H1 (cell line): ENCODE measurements at regions not wholly inside any gene's neighbourhood (a gene's known extent, or its start where the extent isn't known, plus 50 kb on each side); places are given as distances from the start of the nearest gene placed in this dataset.

Experiments used
- CTCF ChIA-PET: fragments of 300-600 bp; sonication (Branson Sonifier 250); formaldehyde crosslinking; loops from one replicate; lab custom pipeline; 2021; ENCODE audit not compliant: partially characterized antibody; lab: Charles Lee
- POLR2A ChIA-PET: fragments of 300-600 bp; sonication (Branson Sonifier 250); formaldehyde crosslinking; loops from one replicate; lab custom pipeline; 2021; ENCODE audit warnings: inconsistent platforms; ENCODE audit not compliant: partially characterized antibody; lab: Charles Lee
- DNase-seq, 2 experiments: peaks; one replicate each; pipeline versions ENCODE4 v3.0.0 to v3.0.0-alpha.2; 2010 to 2022; ENCODE audit warnings: low spot score in 2 of 2, low read depth in 1 of 2, mixed read lengths in 1 of 2
- FAIRE-seq: peaks from 2 replicates; lab custom pipeline; 2011; peaks lifted over from hg19 to GRCh38; lab: Jason Lieb, UNC
- H2AFZ ChIP-seq: 2 replicates; pipeline ENCODE4 v1.8.1; 2012; ENCODE audit warnings: low read length, inconsistent platforms
- H2AK5ac ChIP-seq: 2 replicates; pipeline ENCODE4 v1.6.1; 2013; ENCODE audit warnings: low read depth, low read length
- H2BK120ac ChIP-seq: replicated peaks from 2 replicates; pipeline ENCODE3; 2013; ENCODE audit warnings: low read depth, low read length, inconsistent platforms
- H2BK12ac ChIP-seq: 2 replicates; pipeline ENCODE4 v1.6.1; 2013; ENCODE audit warnings: low read depth, low read length
- H2BK15ac ChIP-seq: 2 replicates; pipeline ENCODE4 v1.6.1; 2013; ENCODE audit warnings: low read length
- H2BK20ac ChIP-seq: 2 replicates; pipeline ENCODE4 v1.6.1; 2013; ENCODE audit warnings: low read length
- H2BK5ac ChIP-seq: 2 replicates; pipeline ENCODE4 v1.6.1; 2013; ENCODE audit warnings: low read depth, low read length
- H3K14ac ChIP-seq: 2 replicates; pipeline ENCODE4 v1.6.1; 2013; ENCODE audit warnings: inconsistent platforms; ENCODE audit not compliant: insufficient read length
- H3K18ac ChIP-seq: 2 replicates; pipeline ENCODE4 v1.6.1; 2013; ENCODE audit warnings: low read length; ENCODE audit errors: extremely low read depth
- H3K23ac ChIP-seq: 2 replicates; pipeline ENCODE4 v1.6.1; 2013; ENCODE audit warnings: inconsistent platforms; ENCODE audit not compliant: insufficient read length
- H3K23me2 ChIP-seq: 2 replicates; pipeline ENCODE4 v1.6.1; 2013; ENCODE audit warnings: low read depth, low read length
- H3K27ac ChIP-seq: 2 replicates; pipeline ENCODE4 v1.6.1; 2011; ENCODE audit warnings: low read depth, low read length, inconsistent platforms
- H3K27me3 ChIP-seq, 4 experiments: replicated peaks in 1 of 4; 1 replicate in 1 of 4; 2 replicates in 3 of 4; pipeline versions ENCODE4 v1.6.1 to v1.8.1; 2011 to 2013; ENCODE audit warnings: low read length in 3 of 4, mild to moderate bottlenecking in 3 of 4, inconsistent platforms in 2 of 4, mixed read lengths in 2 of 4, moderate library complexity in 1 of 4; ENCODE audit not compliant: control insufficient read depth in 3 of 4, insufficient read depth in 3 of 4; ENCODE audit errors: extremely low read depth in 1 of 4
- H3K36me3 ChIP-seq, 4 experiments: 2 replicates each; pipeline versions ENCODE4 v1.6.1 to v1.8.1; 2011 to 2013; ENCODE audit warnings: mild to moderate bottlenecking in 4 of 4, low read length in 3 of 4, moderate library complexity in 2 of 4, control low read depth in 1 of 4, inconsistent platforms in 1 of 4; ENCODE audit not compliant: insufficient read depth in 4 of 4, control insufficient read depth in 2 of 4
- H3K4ac ChIP-seq: replicated peaks from 2 replicates; pipeline ENCODE3; 2013; ENCODE audit warnings: low read length, low read depth, mixed read lengths, inconsistent platforms; ENCODE audit not compliant: insufficient read length
- H3K4me1 ChIP-seq, 4 experiments: replicated peaks in 1 of 4; 1 replicate in 1 of 4; 2 replicates in 3 of 4; pipeline versions ENCODE4 v1.6.1 to v1.8.1; 2011 to 2013; ENCODE audit warnings: low read length in 3 of 4, inconsistent platforms in 2 of 4, mixed read lengths in 1 of 4; ENCODE audit not compliant: insufficient read depth in 4 of 4, control insufficient read depth in 3 of 4
- H3K4me2 ChIP-seq, 2 experiments: 2 replicates each; pipeline versions ENCODE4 v1.6.1 to v1.8.1; 2011 to 2013; ENCODE audit warnings: low read depth in 2 of 2, low read length in 2 of 2, control low read depth in 1 of 2, inconsistent platforms in 1 of 2, mild to moderate bottlenecking in 1 of 2; ENCODE audit not compliant: insufficient read depth in 1 of 2
- H3K4me3 ChIP-seq, 4 experiments: fragments of 200-600, 300-600 bp in 1 of 4; sonication (generic), shearing (Covaris generic), sonication (Bioruptor Twin) in 1 of 4; 2 replicates each; pipeline versions ENCODE4 v1.5.1 to v1.8.1; 2011 to 2016; ENCODE audit warnings: low read length in 4 of 4, low read depth in 3 of 4, control low read depth in 2 of 4, inconsistent platforms in 2 of 4, mild to moderate bottlenecking in 2 of 4, mixed read lengths in 1 of 4, moderate library complexity in 1 of 4; ENCODE audit not compliant: insufficient read depth in 2 of 4; ENCODE audit errors: extremely low read depth in 1 of 4
- H3K56ac ChIP-seq: replicated peaks from 2 replicates; pipeline ENCODE3; 2013; ENCODE audit warnings: low read depth, mild to moderate bottlenecking, mixed read lengths, low read length, inconsistent platforms; ENCODE audit not compliant: insufficient read length
- H3K79me1 ChIP-seq: 2 replicates; pipeline ENCODE4 v1.6.1; 2013; ENCODE audit warnings: low read depth, low read length, control low read depth
- H3K79me2 ChIP-seq, 2 experiments: 2 replicates each; pipeline versions ENCODE4 v1.6.1 to v1.8.1; 2012 to 2013; ENCODE audit warnings: low read length in 2 of 2, mild to moderate bottlenecking in 2 of 2, inconsistent platforms in 1 of 2; ENCODE audit not compliant: insufficient read depth in 2 of 2, control insufficient read depth in 1 of 2
- H3K9ac ChIP-seq, 4 experiments: replicated peaks in 1 of 4; 1 replicate in 1 of 4; 2 replicates in 3 of 4; pipeline versions ENCODE4 v1.6.1 to v1.8.1; 2011 to 2013; ENCODE audit warnings: low read depth in 3 of 4, low read length in 3 of 4, control low read depth in 2 of 4, mild to moderate bottlenecking in 2 of 4, moderate library complexity in 2 of 4, inconsistent platforms in 1 of 4; ENCODE audit errors: extremely low read depth in 1 of 4
- H3K9me3 ChIP-seq, 2 experiments: 2 replicates each; pipeline versions ENCODE4 v1.6.1 to v1.8.1; 2012 to 2013; ENCODE audit warnings: mild to moderate bottlenecking in 2 of 2, moderate library complexity in 2 of 2, control low read depth in 1 of 2, inconsistent platforms in 1 of 2, low read depth in 1 of 2, low read length in 1 of 2, mixed read lengths in 1 of 2; ENCODE audit not compliant: insufficient read depth in 2 of 2
- H4K20me1 ChIP-seq, 2 experiments: replicated peaks in 1 of 2; 2 replicates each; pipeline versions ENCODE3 to v1.8.1; 2011 to 2013; ENCODE audit warnings: inconsistent platforms in 2 of 2, low read length in 2 of 2, mild to moderate bottlenecking in 1 of 2; ENCODE audit not compliant: insufficient read depth in 2 of 2, control insufficient read depth in 1 of 2
- H4K5ac ChIP-seq: 2 replicates; pipeline ENCODE4 v1.6.1; 2013; ENCODE audit warnings: low read length, low read depth, mixed read lengths, inconsistent platforms; ENCODE audit not compliant: insufficient read length
- H4K8ac ChIP-seq: 2 replicates; pipeline ENCODE4 v1.8.0; 2013; ENCODE audit warnings: mild to moderate bottlenecking, moderate library complexity, low read length, inconsistent platforms; ENCODE audit not compliant: insufficient read depth; ENCODE audit errors: extremely low read depth
- H4K91ac ChIP-seq: replicated peaks from 2 replicates; pipeline ENCODE3; 2013; ENCODE audit warnings: low read length, mixed read lengths, inconsistent platforms; ENCODE audit not compliant: insufficient read length
- BRCA1 ChIP-seq: IDR thresholded peaks from 2 replicates; pipeline ENCODE4 v1.6.1; 2012; ENCODE audit warnings: low read depth, low read length, improper control_type of control experiment
- CBX5 ChIP-seq: fragments of 300-800, 300-1000 bp; sonication (generic); IDR thresholded peaks from 2 replicates; pipeline ENCODE4 v1.7.1; 2016; ENCODE audit warnings: antibody characterized with exemption, low read length, low read depth
- FOSL1 ChIP-seq: IDR thresholded peaks from 2 replicates; pipeline ENCODE4 v1.6.1; 2011; ENCODE audit warnings: mild to moderate bottlenecking, low read depth, low read length, moderate library complexity; ENCODE audit not compliant: insufficient read depth
- MAFK ChIP-seq: IDR thresholded peaks from 2 replicates; pipeline ENCODE4 v1.6.1; 2012; ENCODE audit warnings: low read depth, mild to moderate bottlenecking, improper control_type of control experiment, low read length
- SRF ChIP-seq: IDR thresholded peaks from 2 replicates; pipeline ENCODE4 v1.6.1; 2011; ENCODE audit warnings: mild to moderate bottlenecking, low read depth, low read length, moderate library complexity
- WGBS, 2 experiments: shearing (Covaris generic) in 1 of 2; methylation state at CpG; one replicate each; pipeline versions ENCODE4 v1.1.6 to v1.1.7; 2013 to 2015; ENCODE audit warnings: low lambda C conversion rate in 2 of 2, mixed read lengths in 2 of 2, inconsistent platforms in 1 of 2, low coverage in 1 of 2, missing lambda C conversion rate in 1 of 2; ENCODE audit not compliant: insufficient replicate concordance in 2 of 2, insufficient coverage in 1 of 2, insufficient read length in 1 of 2; ENCODE audit errors: extremely low coverage in 1 of 2, missing lambda C conversion rate in 1 of 2; 5-methylcytosine and 5-hydroxymethylcytosine counted together
- TF ChIP-seq, protein P1 (sequence below): IDR thresholded peaks from 2 replicates; pipeline ENCODE4 v1.6.1; 2012; ENCODE audit warnings: low read length, inconsistent platforms

DNA sequence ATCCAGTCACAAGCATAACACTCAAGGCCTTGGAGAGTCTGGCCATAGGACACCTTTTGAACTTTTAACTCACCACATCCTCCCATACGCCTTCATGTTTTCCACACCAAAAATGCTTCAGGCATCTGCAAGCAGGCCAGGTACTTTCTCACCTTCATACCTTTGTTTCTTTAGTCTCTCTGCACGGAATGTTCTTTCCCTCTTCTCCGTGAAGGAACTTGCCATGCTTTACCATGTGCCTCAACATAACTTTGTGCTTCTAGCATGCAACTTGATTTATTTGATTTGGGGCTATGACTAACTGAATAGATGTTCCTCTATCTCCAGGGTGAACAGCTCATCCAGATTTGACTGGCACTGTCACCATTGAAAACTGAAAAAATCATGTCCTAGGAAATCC, 141.7 kb upstream of the ACVR2A start:
- H3K79me1 ChIP-seq = no peaks in the 10 kb centered on the region
- H3K23me2 ChIP-seq = no peaks in the 10 kb centered on the region
- H3K18ac ChIP-seq = no peak overlapping the region
- no peak overlapping the region for H2BK15ac ChIP-seq
- no peak overlapping the region for H3K9ac ChIP-seq
- 49% methylated on average over 3 of the region's 3 CpGs; no CpG with 5 or more reads in 1 of the 2 experiments for WGBS, 2 experiments
- no peak for DNase-seq
- no peaks in the 10 kb centered on the region for H3K27me3 ChIP-seq
- no peak for FAIRE-seq
- H3K14ac ChIP-seq = no peak overlapping the region
- H4K91ac ChIP-seq = no peak overlapping the region
- no peak overlapping the region for H2BK20ac ChIP-seq
- H3K79me2 ChIP-seq = no peaks in the 10 kb centered on the region
- CTCF ChIA-PET = no interaction called here
- H3K36me3 ChIP-seq = no peaks in the 10 kb centered on the region
- H3K4ac ChIP-seq = no peak overlapping the region
- no peaks in the 10 kb centered on the region for H3K4me1 ChIP-seq
- H3K23ac ChIP-seq = no peak overlapping the region
- no peak overlapping the region for H2BK120ac ChIP-seq
- TF ChIP-seq, protein P1, sequence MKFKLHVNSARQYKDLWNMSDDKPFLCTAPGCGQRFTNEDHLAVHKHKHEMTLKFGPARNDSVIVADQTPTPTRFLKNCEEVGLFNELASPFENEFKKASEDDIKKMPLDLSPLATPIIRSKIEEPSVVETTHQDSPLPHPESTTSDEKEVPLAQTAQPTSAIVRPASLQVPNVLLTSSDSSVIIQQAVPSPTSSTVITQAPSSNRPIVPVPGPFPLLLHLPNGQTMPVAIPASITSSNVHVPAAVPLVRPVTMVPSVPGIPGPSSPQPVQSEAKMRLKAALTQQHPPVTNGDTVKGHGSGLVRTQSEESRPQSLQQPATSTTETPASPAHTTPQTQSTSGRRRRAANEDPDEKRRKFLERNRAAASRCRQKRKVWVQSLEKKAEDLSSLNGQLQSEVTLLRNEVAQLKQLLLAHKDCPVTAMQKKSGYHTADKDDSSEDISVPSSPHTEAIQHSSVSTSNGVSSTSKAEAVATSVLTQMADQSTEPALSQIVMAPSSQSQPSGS = no peak
- TF ChIP-seq FOSL1 (no peak), MAFK (no peak), BRCA1 (no peak), CBX5 (no peak), SRF (no peak)
- no peaks in the 10 kb centered on the region for H4K20me1 ChIP-seq
- H3K9me3 ChIP-seq = no peaks in the 10 kb centered on the region; a peak in 1 of 4 replicates
- POLR2A ChIA-PET = no interaction called here
- H2BK5ac ChIP-seq = no peak overlapping the region
- no peak overlapping the region for H3K56ac ChIP-seq
- H2BK12ac ChIP-seq = no peak overlapping the region
- no peak overlapping the region for H2AFZ ChIP-seq
- no peak overlapping the region for H3K4me3 ChIP-seq
- no peak overlapping the region for H4K5ac ChIP-seq
- H2AK5ac ChIP-seq = no peak overlapping the region
- no peak overlapping the region for H3K4me2 ChIP-seq
- H3K27ac ChIP-seq = no peak overlapping the region
- no peak overlapping the region for H4K8ac ChIP-seq
